ENCODE measurements at regions not wholly inside any gene's neighbourhood (a gene's known extent, or its start where the extent isn't known, plus 50 kb on each side); places are given as distances from the start of the nearest gene placed in this dataset.

- Histone ChIP-seq H3K9me3 (replicated peaks in 1 of 11) (peaks cover 0 to 7% (median 5%) of the 10 kb centered on the region in 11 experiments; a peak in 14 of 22 replicates), H3K4me2 (no peak overlapping the region), H3K27ac (no peak overlapping the region), H3K4me1 (no peaks in the 10 kb centered on the region), H3K27me3 (no peaks in the 10 kb centered on the region), H4K20me1 (no peaks in the 10 kb centered on the region), H3K36me3 (no peaks in the 10 kb centered on the region), H3K9ac (no peak overlapping the region), H3K4me3 (no peak overlapping the region)
- no peak for TF ChIP-seq Cebpa-rat (IDR thresholded peaks at IDR 0.05)
Observed at GRCh38 chr2:236449167-236449761, 120.4 kb upstream of the ACKR3 start.

GRCh38 chr2:236452238-236452637 is 117.4 kb upstream of the ACKR3 start:
- H3K9me3 ChIP-seq (replicated peaks in 1 of 11), result peaks cover 0 to 6% (median 3%) of the 10 kb centered on the region in 11 experiments; a peak in 9 of 22 replicates
- no peaks in the 10 kb centered on the region for H3K36me3 ChIP-seq
- H3K9ac ChIP-seq, result no peak overlapping the region
- no peaks in the 10 kb centered on the region for H4K20me1 ChIP-seq
- no peak overlapping the region for H3K27ac ChIP-seq
- H3K27me3 ChIP-seq, result no peaks in the 10 kb centered on the region
- no peak overlapping the region for H3K4me3 ChIP-seq
- TF ChIP-seq Cebpa-rat (IDR thresholded peaks at IDR 0.05), result no peak
- H3K4me2 ChIP-seq, result no peak overlapping the region
- no peaks in the 10 kb centered on the region for H3K4me1 ChIP-seq

DNA sequence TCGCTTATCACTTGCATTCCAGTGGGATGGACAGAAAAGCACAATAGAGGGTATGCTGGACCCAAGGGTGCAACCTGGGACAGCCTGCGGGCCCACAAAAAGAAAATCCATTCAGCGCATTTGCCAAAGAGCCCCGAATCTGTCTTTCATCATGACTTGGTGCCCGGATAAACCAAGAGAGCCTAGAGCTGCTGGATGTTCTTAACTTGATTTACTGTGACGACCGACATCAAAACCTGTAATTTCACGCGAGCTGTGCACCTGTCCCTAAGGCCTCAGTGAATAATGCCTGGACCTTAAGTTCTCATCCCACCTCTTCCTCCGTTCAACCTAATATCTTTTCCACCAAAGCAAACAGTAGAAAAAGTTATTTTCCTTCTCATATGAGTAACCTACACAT is 115.5 kb upstream of the ACKR3 start:
- no peak overlapping the region for H3K4me2 ChIP-seq
- H3K4me3 ChIP-seq, result no peak overlapping the region
- no peaks in the 10 kb centered on the region for H3K27me3 ChIP-seq
- H3K9ac ChIP-seq, result no peak overlapping the region
- no peak for TF ChIP-seq Cebpa-rat (IDR thresholded peaks at IDR 0.05)
- no peak overlapping the region for H3K27ac ChIP-seq
- no peaks in the 10 kb centered on the region for H3K36me3 ChIP-seq
- no peaks in the 10 kb centered on the region for H4K20me1 ChIP-seq
- no peaks in the 10 kb centered on the region for H3K4me1 ChIP-seq
- peaks cover 5 to 14% (median 8%) of the 10 kb centered on the region in 11 experiments; a peak in 13 of 22 replicates for H3K9me3 ChIP-seq (replicated peaks in 1 of 11)

GRCh38 chr2:236459393-236459792 is 110.2 kb upstream of the ACKR3 start:
- H3K4me3 ChIP-seq, result no peak overlapping the region
- no peaks in the 10 kb centered on the region for H3K36me3 ChIP-seq
- H3K9ac ChIP-seq, result no peak overlapping the region
- no peaks in the 10 kb centered on the region for H4K20me1 ChIP-seq
- no peaks in the 10 kb centered on the region for H3K4me1 ChIP-seq
- no peaks in the 10 kb centered on the region for H3K27me3 ChIP-seq
- peaks cover 5 to 19% (median 13%) of the 10 kb centered on the region in 11 experiments; a peak in 16 of 22 replicates for H3K9me3 ChIP-seq (replicated peaks in 1 of 11)
- no peak for TF ChIP-seq Cebpa-rat (IDR thresholded peaks at IDR 0.05)
- H3K27ac ChIP-seq, result no peak overlapping the region
- no peak overlapping the region for H3K4me2 ChIP-seq

- H3K9ac ChIP-seq, result no peak overlapping the region
- no peaks in the 10 kb centered on the region for H3K27me3 ChIP-seq
- no peaks in the 10 kb centered on the region for H3K36me3 ChIP-seq
- no peak overlapping the region for H3K4me2 ChIP-seq
- no peaks in the 10 kb centered on the region for H4K20me1 ChIP-seq
- H3K27ac ChIP-seq, result no peak overlapping the region
- TF ChIP-seq Cebpa-rat (IDR thresholded peaks at IDR 0.05), result peak in 4 of 11 experiments; percentile 16 to 75 (median 36); a peak in 3 of 22 replicates
- H3K4me1 ChIP-seq, result no peaks in the 10 kb centered on the region
- peaks cover 16 to 34% (median 20%) of the 10 kb centered on the region in 11 experiments; a peak in 21 of 22 replicates for H3K9me3 ChIP-seq (replicated peaks in 1 of 11)
- no peak overlapping the region for H3K4me3 ChIP-seq
Observed at GRCh38 chr2:236464140-236464539, 105.5 kb upstream of the ACKR3 start.

DNA sequence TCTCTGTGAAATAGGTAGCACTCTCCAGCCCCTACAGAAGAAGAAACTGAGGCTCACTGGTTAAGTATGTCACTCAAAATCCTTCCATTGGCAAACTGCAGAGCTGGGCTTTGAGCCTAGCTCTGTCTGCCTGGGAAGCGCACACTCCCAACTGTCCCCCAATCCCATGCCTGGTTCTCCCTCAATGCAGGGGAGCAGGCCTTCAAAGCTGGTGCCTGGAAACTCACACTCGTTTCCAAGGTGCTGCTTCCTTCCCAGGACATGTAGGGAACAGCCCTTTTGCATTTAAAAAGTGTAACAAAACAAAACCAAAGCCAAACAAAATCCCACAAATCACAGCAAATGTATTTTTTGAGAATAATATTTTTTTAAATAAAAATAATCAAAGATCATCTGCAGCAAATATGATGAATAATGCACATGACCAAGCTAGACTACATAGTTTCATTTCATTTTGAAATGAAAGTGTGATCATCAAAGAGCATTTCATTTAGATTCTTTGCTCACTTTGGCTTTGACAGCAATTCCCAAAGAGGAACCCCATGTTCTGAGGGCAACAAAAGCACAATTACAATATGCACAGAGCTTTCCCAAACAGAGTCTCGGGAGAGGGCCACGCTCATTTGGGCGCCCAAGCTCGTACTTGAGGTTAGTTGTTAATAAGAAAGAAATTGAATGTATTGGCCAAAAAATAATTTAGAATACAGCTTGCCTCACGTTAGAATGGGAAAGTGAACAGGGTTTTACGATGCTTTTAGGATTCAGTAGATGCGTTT is 96.7 kb upstream of the ACKR3 start:
- no peak for TF ChIP-seq Cebpa-rat (IDR thresholded peaks at IDR 0.05)
- Histone ChIP-seq H3K9me3 (replicated peaks in 1 of 11) (0 out of 22 replicates have a peak, but pooled peaks cover 0 to 5% (median 0%) of the 10 kb centered on the region in 11 experiments), H3K27ac (no peak overlapping the region), H3K9ac (no peak overlapping the region), H3K4me1 (no peaks in the 10 kb centered on the region), H4K20me1 (no peaks in the 10 kb centered on the region), H3K4me3 (no peak overlapping the region), H3K27me3 (no peaks in the 10 kb centered on the region), H3K4me2 (no peak overlapping the region), H3K36me3 (no peaks in the 10 kb centered on the region)

GRCh38 chr2:236473691-236474090 is 95.9 kb upstream of the ACKR3 start:
- H3K27me3 ChIP-seq, result no peaks in the 10 kb centered on the region
- no peak for TF ChIP-seq Cebpa-rat (IDR thresholded peaks at IDR 0.05)
- no peaks in the 10 kb centered on the region for H3K4me1 ChIP-seq
- H3K27ac ChIP-seq, result no peak overlapping the region
- no peak overlapping the region for H3K4me3 ChIP-seq
- no peaks in the 10 kb centered on the region for H3K36me3 ChIP-seq
- no peaks in the 10 kb centered on the region for H4K20me1 ChIP-seq
- no peak overlapping the region for H3K9ac ChIP-seq
- H3K4me2 ChIP-seq, result no peak overlapping the region
- peaks cover under 1 to 8% (median 2%) of the 10 kb centered on the region in 11 experiments; a peak in 15 of 22 replicates for H3K9me3 ChIP-seq (replicated peaks in 1 of 11)

- Histone ChIP-seq H3K4me2 (no peak overlapping the region), H3K36me3 (0 out of 22 replicates have a peak, but pooled peaks cover 0 to 3% (median 0%) of the 10 kb centered on the region in 11 experiments), H3K4me1 (0 out of 20 replicates have a peak, but pooled peaks cover 0 to 5% (median 0%) of the 10 kb centered on the region in 10 experiments), H3K9ac (no peak overlapping the region), H4K20me1 (no peaks in the 10 kb centered on the region), H3K27me3 (no peaks in the 10 kb centered on the region), H3K9me3 (replicated peaks in 1 of 11) (peaks cover 27 to 36% (median 29%) of the 10 kb centered on the region in 11 experiments), H3K27ac (no peak overlapping the region), H3K4me3 (no peak overlapping the region)
- no peak for TF ChIP-seq Cebpa-rat (IDR thresholded peaks at IDR 0.05)
Observed at GRCh38 chr2:236479814-236480213, 89.8 kb upstream of the ACKR3 start.

GRCh38 chr2:236483102-236483501 is 86.5 kb upstream of the ACKR3 start:
- no peak for TF ChIP-seq Cebpa-rat (IDR thresholded peaks at IDR 0.05)
- H3K4me2 ChIP-seq, result no peak overlapping the region
- no peaks in the 10 kb centered on the region for H4K20me1 ChIP-seq
- H3K9me3 ChIP-seq (replicated peaks in 1 of 11), result peaks cover 27 to 31% (median 29%) of the 10 kb centered on the region in 11 experiments
- no peak overlapping the region for H3K9ac ChIP-seq
- H3K4me1 ChIP-seq, result 0 out of 20 replicates have a peak, but pooled peaks cover 0 to 5% (median 0%) of the 10 kb centered on the region in 10 experiments
- no peak overlapping the region for H3K4me3 ChIP-seq
- H3K27me3 ChIP-seq, result no peaks in the 10 kb centered on the region
- H3K27ac ChIP-seq, result no peak overlapping the region
- H3K36me3 ChIP-seq, result 0 out of 22 replicates have a peak, but pooled peaks cover 0 to 3% (median 0%) of the 10 kb centered on the region in 11 experiments

All from BLaER1 treated with 17β-estradiol and CSF1 and Interleukin-3, amounts not matched to agents 10 nM and 100 nM (cell line).